ENCODE measurements at regions not wholly inside any gene's neighbourhood (a gene's known extent, or its start where the extent isn't known, plus 50 kb on each side); places are given as distances from the start of the nearest gene placed in this dataset.
"Not testable (repeated sequence)": the region's sequence is repeated elsewhere in the genome, so short reads cannot be mapped to it uniquely, and the experiment has no call there.

DNA sequence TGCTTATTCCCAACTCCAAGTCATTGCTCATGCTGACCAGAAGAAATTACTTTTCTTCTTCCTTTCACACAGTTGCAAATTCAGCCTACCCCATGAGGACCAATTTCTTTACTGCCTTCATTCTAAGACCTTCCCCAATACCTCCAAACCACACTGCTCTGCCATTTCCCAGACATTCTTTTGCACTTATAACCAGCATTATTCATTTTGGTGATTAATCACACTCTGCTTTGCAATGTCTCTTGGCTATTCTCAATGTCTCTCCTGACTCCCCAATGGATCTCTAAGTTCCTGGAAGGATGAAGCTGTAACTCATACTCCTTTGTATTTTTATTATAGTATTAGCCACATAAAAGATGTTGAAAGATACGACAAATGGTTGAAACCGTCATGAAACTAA, 105.7 kb upstream of the RANBP3L start:
- Mint-ChIP-seq H3K27ac (ENCODE audit: unreplicated experiment) (no peak overlapping the region), H3K27me3 (ENCODE audit: unreplicated experiment) (peaks cover 22% of the 10 kb centered on the region), H3K36me3 (ENCODE audit: unreplicated experiment) (no peaks in the 10 kb centered on the region), H3K4me3 (ENCODE audit: unreplicated experiment) (no peak overlapping the region), H3K4me1 (ENCODE audit: unreplicated experiment) (peaks cover 4% of the 10 kb centered on the region), H3K9me3 (ENCODE audit: unreplicated experiment) (no peaks in the 10 kb centered on the region)
- no peak for TF ChIP-seq CTCF (IDR thresholded peaks at IDR 0.05)
- no peak for DNase-seq (ENCODE audit: extremely low spot score, unreplicated experiment)

DNA sequence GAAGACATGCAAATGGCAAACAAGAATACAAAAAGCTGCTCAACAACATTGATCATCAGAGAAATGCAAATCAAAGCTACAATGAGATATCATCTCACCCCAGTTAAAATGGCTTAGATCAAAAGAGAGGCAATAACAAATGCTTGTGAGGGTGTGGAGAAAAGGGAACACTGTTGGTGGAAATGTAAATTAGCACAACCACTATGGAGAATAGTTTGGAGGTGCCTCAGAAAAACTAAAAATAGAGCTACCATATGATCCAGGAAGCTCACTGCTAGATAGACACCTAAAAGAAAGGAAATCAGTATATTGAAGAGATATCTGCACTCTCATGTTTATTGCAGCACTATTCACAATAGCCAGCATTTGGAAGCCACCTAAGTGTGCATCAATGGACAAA, 108.0 kb upstream of the RANBP3L start:
- H3K4me1 Mint-ChIP-seq (ENCODE audit: unreplicated experiment); H3K27ac Mint-ChIP-seq (ENCODE audit: unreplicated experiment); H3K9me3 Mint-ChIP-seq (ENCODE audit: unreplicated experiment); H3K4me3 Mint-ChIP-seq (ENCODE audit: unreplicated experiment); DNase-seq (ENCODE audit: extremely low spot score, unreplicated experiment); H3K36me3 Mint-ChIP-seq (ENCODE audit: unreplicated experiment): not testable (repeated sequence)
- H3K27me3 Mint-ChIP-seq (ENCODE audit: unreplicated experiment) = peaks cover 40% of the 10 kb centered on the region

GRCh38 chr5:36410672-36411071, 109.0 kb upstream of the RANBP3L start:
- H3K36me3 Mint-ChIP-seq (ENCODE audit: unreplicated experiment); H3K4me3 Mint-ChIP-seq (ENCODE audit: unreplicated experiment); H3K4me1 Mint-ChIP-seq (ENCODE audit: unreplicated experiment); DNase-seq (ENCODE audit: extremely low spot score, unreplicated experiment); H3K9me3 Mint-ChIP-seq (ENCODE audit: unreplicated experiment); H3K27ac Mint-ChIP-seq (ENCODE audit: unreplicated experiment): not testable (repeated sequence)
- peaks cover 40% of the 10 kb centered on the region for H3K27me3 Mint-ChIP-seq (ENCODE audit: unreplicated experiment)

DNA sequence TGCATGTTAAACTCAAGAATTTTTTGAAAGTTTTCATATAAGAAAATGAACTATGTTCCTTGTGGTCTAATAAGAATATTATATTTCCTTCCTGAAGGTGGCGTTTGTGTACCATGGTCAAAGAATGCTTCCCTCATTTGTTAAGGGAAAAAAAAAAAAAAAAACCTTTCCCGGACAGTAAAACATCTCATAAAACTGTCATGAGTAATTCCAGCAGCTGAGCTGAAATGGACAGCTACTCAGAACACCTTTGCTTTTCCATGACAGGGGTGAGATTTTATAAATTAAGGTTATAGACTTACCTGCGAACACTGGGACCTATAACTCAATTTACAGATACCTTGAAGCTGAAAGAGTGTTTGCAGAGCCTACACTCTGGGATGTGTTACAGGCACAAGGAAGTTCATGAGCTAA, 113.2 kb upstream of the RANBP3L start:
- no peak overlapping the region for H3K4me3 Mint-ChIP-seq (ENCODE audit: unreplicated experiment)
- DNase-seq (ENCODE audit: extremely low spot score, unreplicated experiment) = no peak
- TF ChIP-seq CTCF (IDR thresholded peaks at IDR 0.05) = peak; percentile 68
- H3K36me3 Mint-ChIP-seq (ENCODE audit: unreplicated experiment) = no peaks in the 10 kb centered on the region
- H3K27me3 Mint-ChIP-seq (ENCODE audit: unreplicated experiment) = peaks cover 44% of the 10 kb centered on the region
- no peaks in the 10 kb centered on the region for H3K9me3 Mint-ChIP-seq (ENCODE audit: unreplicated experiment)
- H3K4me1 Mint-ChIP-seq (ENCODE audit: unreplicated experiment) = peaks cover 2% of the 10 kb centered on the region
- H3K27ac Mint-ChIP-seq (ENCODE audit: unreplicated experiment) = no peak overlapping the region

- TF ChIP-seq CTCF (IDR thresholded peaks at IDR 0.05) = no peak
- H3K27me3 Mint-ChIP-seq (ENCODE audit: unreplicated experiment) = peaks cover 47% of the 10 kb centered on the region
- no peaks in the 10 kb centered on the region for H3K36me3 Mint-ChIP-seq (ENCODE audit: unreplicated experiment)
- H3K4me3 Mint-ChIP-seq (ENCODE audit: unreplicated experiment) = no peak overlapping the region
- DNase-seq (ENCODE audit: extremely low spot score, unreplicated experiment) = no peak
- no peaks in the 10 kb centered on the region for H3K9me3 Mint-ChIP-seq (ENCODE audit: unreplicated experiment)
- peaks cover 2% of the 10 kb centered on the region for H3K4me1 Mint-ChIP-seq (ENCODE audit: unreplicated experiment)
- no peak overlapping the region for H3K27ac Mint-ChIP-seq (ENCODE audit: unreplicated experiment)
Observed at GRCh38 chr5:36416605-36417004, 114.9 kb upstream of the RANBP3L start.

GRCh38 chr5:36417221-36417620, 115.5 kb upstream of the RANBP3L start:
- peaks cover 48% of the 10 kb centered on the region for H3K27me3 Mint-ChIP-seq (ENCODE audit: unreplicated experiment)
- H3K36me3 Mint-ChIP-seq (ENCODE audit: unreplicated experiment) = no peaks in the 10 kb centered on the region
- H3K9me3 Mint-ChIP-seq (ENCODE audit: unreplicated experiment) = no peaks in the 10 kb centered on the region
- no peak overlapping the region for H3K27ac Mint-ChIP-seq (ENCODE audit: unreplicated experiment)
- no peak for DNase-seq (ENCODE audit: extremely low spot score, unreplicated experiment)
- no peak for TF ChIP-seq CTCF (IDR thresholded peaks at IDR 0.05)
- H3K4me3 Mint-ChIP-seq (ENCODE audit: unreplicated experiment) = no peak overlapping the region
- peaks cover 2% of the 10 kb centered on the region for H3K4me1 Mint-ChIP-seq (ENCODE audit: unreplicated experiment)
